Sigmoid colon (tissue), 6 donors: ENCODE measurements at regions not wholly inside any gene's neighbourhood (a gene's known extent, or its start where the extent isn't known, plus 50 kb on each side); places are given as distances from the start of the nearest gene placed in this dataset.

Experiments
- DNase-seq: peaks from one replicate; pipeline ENCODE4 v3.0.0-alpha.2; 2019
- H3K27ac ChIP-seq, 4 donors: fragments of 200-600 bp; sonication (generic); one replicate each; pipeline ENCODE4 v1.5.1; 2016 to 2019; ENCODE audit warnings: mild to moderate bottlenecking in 1 of 4
- H3K27me3 ChIP-seq, 3 donors: fragments of 200-600 bp; sonication (generic); one replicate each; pipeline ENCODE4 v1.5.1; 2019; ENCODE audit warnings: mild to moderate bottlenecking in 1 of 3
- H3K36me3 ChIP-seq, 4 donors: fragments of 200-600 bp; sonication (generic); one replicate each; pipeline ENCODE4 v1.5.1; 2016 to 2019
- H3K4me1 ChIP-seq, 4 donors: fragments of 200-600 bp; sonication (generic); one replicate each; pipeline ENCODE4 v1.5.1; 2017 to 2019
- H3K4me3 ChIP-seq, 4 donors: fragments of 200-600 bp; sonication (generic); one replicate each; pipeline ENCODE4 v1.5.1; 2017 to 2019; ENCODE audit warnings: mild to moderate bottlenecking in 2 of 4, moderate library complexity in 1 of 4
- H3K9me3 ChIP-seq, 4 donors: fragments of 200-600 bp in 3 of 4; sonication (generic) in 3 of 4; one replicate each; pipeline versions ENCODE4 v1.5.1 to v1.6.1; 2013 to 2019
- CTCF ChIP-seq, 4 experiments: fragments of 450-650 bp in 3 of 4; fragments of 200-600 bp in 1 of 4; IDR thresholded peaks; one replicate each; pipeline ENCODE4 v1.5.1; 2016 to 2019; ENCODE audit warnings: antibody characterized with exemption in 4 of 4, mild to moderate bottlenecking in 3 of 4, moderate library complexity in 2 of 4
- EP300 ChIP-seq, 4 donors: sonication (generic); formaldehyde crosslinking; IDR thresholded peaks; one replicate each; pipeline ENCODE4 v1.6.1; 2017; ENCODE audit warnings: antibody characterized with exemption in 4 of 4
- POLR2A ChIP-seq, 2 donors: fragments of 450-650 bp; IDR thresholded peaks; one replicate each; pipeline ENCODE4 v1.6.1; 2016; ENCODE audit warnings: antibody characterized with exemption in 2 of 2, mild to moderate bottlenecking in 2 of 2, moderate library complexity in 2 of 2
- POLR2AphosphoS5 ChIP-seq, 4 donors: sonication (generic); formaldehyde crosslinking; IDR thresholded peaks; one replicate each; pipeline ENCODE4 v1.6.1; 2017; ENCODE audit warnings: antibody characterized with exemption in 4 of 4
- WGBS, 2 donors: extraction: QIAGEN DNeasy Blood & Tissue Kit; methylation state at CpG; one replicate each; pipeline ENCODE4 v1.1.7; 2013; 5-methylcytosine and 5-hydroxymethylcytosine counted together
- intact Hi-C: fragments of 100-400 bp; cut with DNase I; formaldehyde crosslinking; loops from one replicate; pipeline ENCODE4 v1.15.1; 2023
- donor health status: healthy with polysubstance abuse.
- donor health status: healthy.

- Histone ChIP-seq H3K4me3 (no peak overlapping the region), H3K4me1 (peaks cover 0 to 16% (median 0%) of the 10 kb centered on the region in 4 donors), H3K9me3 (no peaks in the 10 kb centered on the region), H3K27ac (no peak overlapping the region), H3K27me3 (no peaks in the 10 kb centered on the region), H3K36me3 (no peaks in the 10 kb centered on the region)
- TF ChIP-seq POLR2A (IDR thresholded peaks at IDR 0.05) (no peak), POLR2AphosphoS5 (IDR thresholded peaks at IDR 0.05) (no peak)
- WGBS, 2 donors: 93 to 95% methylated on average over 2 of the region's 2 CpGs
- intact Hi-C loops: no loop called here
- DNase-seq: no peak
Measured at GRCh38 chr2:18408638-18409037, 151.8 kb downstream of the RDH14 start.

GRCh38 chr2:18406219-18406618 is 154.2 kb downstream of the RDH14 start:
- intact Hi-C loops: no loop called here
- 52 to 67% methylated on average over 2 of the region's 2 CpGs for WGBS, 2 donors
- Histone ChIP-seq H3K36me3 (no peaks in the 10 kb centered on the region), H3K27me3 (no peaks in the 10 kb centered on the region), H3K27ac (no peak overlapping the region), H3K4me1 (peaks cover 0 to 7% (median 0%) of the 10 kb centered on the region in 4 donors), H3K4me3 (no peak overlapping the region), H3K9me3 (no peaks in the 10 kb centered on the region)
- TF ChIP-seq POLR2A (IDR thresholded peaks at IDR 0.05): no peak
- no peak for TF ChIP-seq EP300 (IDR thresholded peaks at IDR 0.05)
- TF ChIP-seq CTCF (IDR thresholded peaks at IDR 0.05): no peak
- TF ChIP-seq POLR2AphosphoS5 (IDR thresholded peaks at IDR 0.05): no peak
- DNase-seq: no peak

- DNase-seq: no peak
- no peaks in the 10 kb centered on the region for H3K27me3 ChIP-seq
- TF ChIP-seq POLR2A (IDR thresholded peaks at IDR 0.05) (no peak), POLR2AphosphoS5 (IDR thresholded peaks at IDR 0.05) (no peak), EP300 (IDR thresholded peaks at IDR 0.05) (no peak), CTCF (IDR thresholded peaks at IDR 0.05) (no peak)
- intact Hi-C loops: no loop called here
- no peaks in the 10 kb centered on the region for H3K36me3 ChIP-seq
- H3K9me3 ChIP-seq: no peaks in the 10 kb centered on the region
- no peak overlapping the region for H3K27ac ChIP-seq
- WGBS, 2 donors: 51 to 69% methylated on average over 5 of the region's 5 CpGs
- no peak overlapping the region for H3K4me3 ChIP-seq
- H3K4me1 ChIP-seq: peaks cover 0 to 7% (median 0%) of the 10 kb centered on the region in 4 donors
Measured at GRCh38 chr2:18404708-18405107, 155.7 kb downstream of the RDH14 start.

- Histone ChIP-seq H3K36me3 (no peaks in the 10 kb centered on the region), H3K4me1 (peaks cover 0 to 7% (median 0%) of the 10 kb centered on the region in 4 donors), H3K27me3 (no peaks in the 10 kb centered on the region), H3K9me3 (no peaks in the 10 kb centered on the region), H3K4me3 (no peak overlapping the region), H3K27ac (no peak overlapping the region)
- DNase-seq: no peak
- TF ChIP-seq POLR2AphosphoS5 (IDR thresholded peaks at IDR 0.05) (no peak), CTCF (IDR thresholded peaks at IDR 0.05) (no peak), EP300 (IDR thresholded peaks at IDR 0.05) (no peak), POLR2A (IDR thresholded peaks at IDR 0.05) (no peak)
- intact Hi-C loops: no loop called here
- 54 to 57% methylated on average over 4 of the region's 4 CpGs for WGBS, 2 donors
Measured at GRCh38 chr2:18403921-18404522, 156.4 kb downstream of the RDH14 start.

GRCh38 chr2:18402831-18403230 is 157.6 kb downstream of the RDH14 start:
- peaks cover 0 to 7% (median 0%) of the 10 kb centered on the region in 4 donors for H3K4me1 ChIP-seq
- 73 to 76% methylated on average over 2 of the region's 2 CpGs for WGBS, 2 donors
- no peak for TF ChIP-seq POLR2AphosphoS5 (IDR thresholded peaks at IDR 0.05)
- no peak for TF ChIP-seq EP300 (IDR thresholded peaks at IDR 0.05)
- no peak for TF ChIP-seq CTCF (IDR thresholded peaks at IDR 0.05)
- no peak for TF ChIP-seq POLR2A (IDR thresholded peaks at IDR 0.05)
- H3K27ac ChIP-seq: no peak overlapping the region
- no peaks in the 10 kb centered on the region for H3K36me3 ChIP-seq
- DNase-seq: no peak
- no peaks in the 10 kb centered on the region for H3K9me3 ChIP-seq
- no peak overlapping the region for H3K4me3 ChIP-seq
- intact Hi-C loops: no loop called here
- H3K27me3 ChIP-seq: no peaks in the 10 kb centered on the region
